ENCODE measurements at regions not wholly inside any gene's neighbourhood (a gene's known extent, or its start where the extent isn't known, plus 50 kb on each side); places are given as distances from the start of the nearest gene placed in this dataset.
"Not testable (repeated sequence)": the region's sequence is repeated elsewhere in the genome, so short reads cannot be mapped to it uniquely, and the experiment has no call there.

- Histone ChIP-seq H4K20me1 (ENCODE audit: insufficient read depth, low read depth, low read length) (no peaks in the 10 kb centered on the region), H3K36me3 (ENCODE audit: insufficient read depth, low read length) (no peaks in the 10 kb centered on the region), H3K9me2 (replicated peaks; ENCODE audit: insufficient read depth, low read length) (no peaks in the 10 kb centered on the region), H3K27me3 (ENCODE audit: low read length) (no peaks in the 10 kb centered on the region), H3K79me2 (ENCODE audit: low read length) (no peaks in the 10 kb centered on the region), H3K4me2 (ENCODE audit: low read depth, low read length, poor library complexity, severe bottlenecking) (no peak overlapping the region), H3K9me3 (ENCODE audit: low read length) (no peaks in the 10 kb centered on the region), H3K4me3 (ENCODE audit: low read length) (no peak overlapping the region), H2AFZ (ENCODE audit: low read length) (no peak overlapping the region), H3K27ac (ENCODE audit: low read length) (no peak overlapping the region), H3K9ac (ENCODE audit: low read length) (no peak overlapping the region), H3K4me1 (ENCODE audit: low read length) (peaks cover 16% of the 10 kb centered on the region)
- DNase-seq, result no peak
Measured at GRCh38 chr1:90821152-90821787, 104.2 kb upstream of the BARHL2 start.

- Histone ChIP-seq H2AFZ (ENCODE audit: low read length) (no peak overlapping the region), H3K4me1 (ENCODE audit: low read length) (peaks cover 16% of the 10 kb centered on the region), H3K4me2 (ENCODE audit: low read depth, low read length, poor library complexity, severe bottlenecking) (no peak overlapping the region), H3K36me3 (ENCODE audit: insufficient read depth, low read length) (no peaks in the 10 kb centered on the region), H3K79me2 (ENCODE audit: low read length) (no peaks in the 10 kb centered on the region), H3K27me3 (ENCODE audit: low read length) (no peaks in the 10 kb centered on the region), H3K4me3 (ENCODE audit: low read length) (no peak overlapping the region), H3K9ac (ENCODE audit: low read length) (no peak overlapping the region), H3K9me3 (ENCODE audit: low read length) (no peaks in the 10 kb centered on the region), H3K9me2 (replicated peaks; ENCODE audit: insufficient read depth, low read length) (no peaks in the 10 kb centered on the region), H4K20me1 (ENCODE audit: insufficient read depth, low read depth, low read length) (no peaks in the 10 kb centered on the region), H3K27ac (ENCODE audit: low read length) (no peak overlapping the region)
- no peak for DNase-seq
Measured at GRCh38 chr1:90820745-90821144, 103.6 kb upstream of the BARHL2 start.

GRCh38 chr1:90817399-90817798 lies 100.3 kb upstream of the BARHL2 start:
- H4K20me1 ChIP-seq (ENCODE audit: insufficient read depth, low read depth, low read length), result no peaks in the 10 kb centered on the region
- peaks cover 16% of the 10 kb centered on the region for H3K4me1 ChIP-seq (ENCODE audit: low read length)
- no peak overlapping the region for H2AFZ ChIP-seq (ENCODE audit: low read length)
- no peak for DNase-seq
- H3K4me2 ChIP-seq (ENCODE audit: low read depth, low read length, poor library complexity, severe bottlenecking), result no peak overlapping the region
- H3K27me3 ChIP-seq (ENCODE audit: low read length), result no peaks in the 10 kb centered on the region
- H3K9ac ChIP-seq (ENCODE audit: low read length), result no peak overlapping the region
- no peaks in the 10 kb centered on the region for H3K36me3 ChIP-seq (ENCODE audit: insufficient read depth, low read length)
- H3K9me3 ChIP-seq (ENCODE audit: low read length), result no peaks in the 10 kb centered on the region
- H3K27ac ChIP-seq (ENCODE audit: low read length), result no peak overlapping the region
- no peaks in the 10 kb centered on the region for H3K79me2 ChIP-seq (ENCODE audit: low read length)
- H3K9me2 ChIP-seq (replicated peaks; ENCODE audit: insufficient read depth, low read length), result no peaks in the 10 kb centered on the region
- H3K4me3 ChIP-seq (ENCODE audit: low read length), result no peak overlapping the region

DNA sequence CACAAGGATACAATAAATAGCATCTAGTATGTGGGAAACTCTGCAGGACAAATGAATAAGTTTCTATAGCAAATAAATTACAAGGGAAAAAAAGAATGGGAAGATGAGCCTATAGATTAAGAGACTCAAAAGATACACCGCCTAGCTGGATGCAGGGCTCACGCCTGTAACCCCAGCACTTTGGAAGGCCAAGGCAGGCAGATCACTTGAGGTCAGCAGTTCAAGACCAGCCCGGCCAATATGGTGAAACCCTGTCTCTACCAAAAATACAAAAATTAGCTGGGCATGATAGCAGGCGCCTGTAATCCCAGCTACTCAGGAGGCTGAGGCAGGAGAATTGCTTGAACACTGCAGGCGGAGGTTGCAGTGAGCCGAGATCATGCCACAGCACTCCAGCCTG lies 95.1 kb upstream of the BARHL2 start:
- DNase-seq; H4K20me1 ChIP-seq (ENCODE audit: insufficient read depth, low read depth, low read length); H3K4me2 ChIP-seq (ENCODE audit: low read depth, low read length, poor library complexity, severe bottlenecking); H3K9me3 ChIP-seq (ENCODE audit: low read length); H2AFZ ChIP-seq (ENCODE audit: low read length); H3K79me2 ChIP-seq (ENCODE audit: low read length); H3K27me3 ChIP-seq (ENCODE audit: low read length); H3K27ac ChIP-seq (ENCODE audit: low read length); H3K9ac ChIP-seq (ENCODE audit: low read length); H3K9me2 ChIP-seq (replicated peaks; ENCODE audit: insufficient read depth, low read length); H3K4me3 ChIP-seq (ENCODE audit: low read length); H3K36me3 ChIP-seq (ENCODE audit: insufficient read depth, low read length); H3K4me1 ChIP-seq (ENCODE audit: low read length): not testable (repeated sequence)

DNA sequence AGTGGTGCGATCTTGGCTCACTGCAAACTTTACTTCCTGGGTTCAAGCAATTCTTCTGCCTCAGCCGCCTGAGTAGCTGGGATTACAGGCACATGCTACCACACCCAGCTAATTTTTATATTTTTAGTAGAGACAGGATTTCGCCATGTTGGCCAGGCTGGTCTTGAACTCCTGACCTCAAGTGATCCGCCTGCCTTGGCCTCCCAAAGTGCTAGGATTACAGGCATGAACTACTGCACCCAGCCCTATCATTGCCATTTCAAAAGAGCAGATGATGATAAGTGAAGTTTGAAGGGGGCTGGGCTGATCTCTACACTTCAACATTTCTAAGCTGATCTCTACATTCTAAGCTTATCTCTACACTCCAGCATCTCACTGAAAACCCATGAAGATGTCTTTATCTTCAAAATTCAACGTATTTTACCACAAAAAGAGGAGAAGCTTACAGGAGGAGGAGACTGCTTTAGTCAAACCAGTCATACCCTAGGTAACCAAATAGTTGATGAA lies 94.4 kb upstream of the BARHL2 start:
- H3K27ac ChIP-seq (ENCODE audit: low read length); H2AFZ ChIP-seq (ENCODE audit: low read length); H3K9me3 ChIP-seq (ENCODE audit: low read length); H3K4me3 ChIP-seq (ENCODE audit: low read length); H3K27me3 ChIP-seq (ENCODE audit: low read length); H3K9me2 ChIP-seq (replicated peaks; ENCODE audit: insufficient read depth, low read length); H3K9ac ChIP-seq (ENCODE audit: low read length); H3K79me2 ChIP-seq (ENCODE audit: low read length); DNase-seq; H3K4me1 ChIP-seq (ENCODE audit: low read length); H3K4me2 ChIP-seq (ENCODE audit: low read depth, low read length, poor library complexity, severe bottlenecking); H4K20me1 ChIP-seq (ENCODE audit: insufficient read depth, low read depth, low read length); H3K36me3 ChIP-seq (ENCODE audit: insufficient read depth, low read length): not testable (repeated sequence)

DNA sequence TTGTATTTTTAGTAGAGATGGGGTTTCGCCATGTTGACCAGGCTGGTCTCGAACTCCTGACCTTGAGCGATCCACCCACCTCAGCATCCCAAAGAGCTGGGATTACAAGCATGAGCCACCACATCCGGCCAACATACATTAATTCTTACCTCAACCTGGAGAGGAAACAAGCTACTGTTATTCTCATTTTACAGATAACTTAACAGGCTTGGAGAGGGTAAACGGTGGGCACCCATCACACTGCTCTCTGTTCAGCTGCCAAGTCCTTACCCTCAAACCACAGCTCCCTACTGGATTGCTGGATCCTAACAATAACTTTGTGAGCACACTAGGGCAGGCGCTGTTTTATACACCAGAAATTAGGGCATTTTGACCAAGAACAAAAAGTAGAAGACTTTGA lies 93.6 kb upstream of the BARHL2 start:
- H3K9me3 ChIP-seq (ENCODE audit: low read length), result no peaks in the 10 kb centered on the region
- DNase-seq, result no peak
- no peak overlapping the region for H3K27ac ChIP-seq (ENCODE audit: low read length)
- no peaks in the 10 kb centered on the region for H3K9me2 ChIP-seq (replicated peaks; ENCODE audit: insufficient read depth, low read length)
- no peaks in the 10 kb centered on the region for H4K20me1 ChIP-seq (ENCODE audit: insufficient read depth, low read depth, low read length)
- no peak overlapping the region for H2AFZ ChIP-seq (ENCODE audit: low read length)
- H3K9ac ChIP-seq (ENCODE audit: low read length), result no peak overlapping the region
- no peaks in the 10 kb centered on the region for H3K36me3 ChIP-seq (ENCODE audit: insufficient read depth, low read length)
- no peaks in the 10 kb centered on the region for H3K27me3 ChIP-seq (ENCODE audit: low read length)
- H3K79me2 ChIP-seq (ENCODE audit: low read length), result no peaks in the 10 kb centered on the region
- no peak overlapping the region for H3K4me2 ChIP-seq (ENCODE audit: low read depth, low read length, poor library complexity, severe bottlenecking)
- H3K4me1 ChIP-seq (ENCODE audit: low read length), result no peaks in the 10 kb centered on the region
- no peak overlapping the region for H3K4me3 ChIP-seq (ENCODE audit: low read length)

- no peak for DNase-seq
- Histone ChIP-seq H3K4me2 (ENCODE audit: low read depth, low read length, poor library complexity, severe bottlenecking) (no peak overlapping the region), H3K27me3 (ENCODE audit: low read length) (no peaks in the 10 kb centered on the region), H3K27ac (ENCODE audit: low read length) (no peak overlapping the region), H3K4me1 (ENCODE audit: low read length) (no peaks in the 10 kb centered on the region), H3K9me2 (replicated peaks; ENCODE audit: insufficient read depth, low read length) (no peaks in the 10 kb centered on the region), H3K9me3 (ENCODE audit: low read length) (no peaks in the 10 kb centered on the region), H2AFZ (ENCODE audit: low read length) (no peak overlapping the region), H3K9ac (ENCODE audit: low read length) (no peak overlapping the region), H3K36me3 (ENCODE audit: insufficient read depth, low read length) (no peaks in the 10 kb centered on the region), H3K79me2 (ENCODE audit: low read length) (no peaks in the 10 kb centered on the region), H4K20me1 (ENCODE audit: insufficient read depth, low read depth, low read length) (no peaks in the 10 kb centered on the region), H3K4me3 (ENCODE audit: low read length) (no peak overlapping the region)
Measured at GRCh38 chr1:90809996-90810395, 92.9 kb upstream of the BARHL2 start.

- Histone ChIP-seq H3K9ac (ENCODE audit: low read length) (no peak overlapping the region), H3K9me2 (replicated peaks; ENCODE audit: insufficient read depth, low read length) (no peaks in the 10 kb centered on the region), H3K27me3 (ENCODE audit: low read length) (no peaks in the 10 kb centered on the region), H2AFZ (ENCODE audit: low read length) (no peak overlapping the region), H3K4me3 (ENCODE audit: low read length) (no peak overlapping the region), H4K20me1 (ENCODE audit: insufficient read depth, low read depth, low read length) (no peaks in the 10 kb centered on the region), H3K4me2 (ENCODE audit: low read depth, low read length, poor library complexity, severe bottlenecking) (no peak overlapping the region), H3K79me2 (ENCODE audit: low read length) (no peaks in the 10 kb centered on the region), H3K4me1 (ENCODE audit: low read length) (no peaks in the 10 kb centered on the region), H3K36me3 (ENCODE audit: insufficient read depth, low read length) (no peaks in the 10 kb centered on the region), H3K27ac (ENCODE audit: low read length) (no peak overlapping the region), H3K9me3 (ENCODE audit: low read length) (no peaks in the 10 kb centered on the region)
- no peak for DNase-seq
Measured at GRCh38 chr1:90809093-90809492, 92.0 kb upstream of the BARHL2 start.

- H3K27me3 ChIP-seq (ENCODE audit: low read length), result no peaks in the 10 kb centered on the region
- DNase-seq, result no peak
- H3K9ac ChIP-seq (ENCODE audit: low read length), result no peak overlapping the region
- H3K9me3 ChIP-seq (ENCODE audit: low read length), result no peaks in the 10 kb centered on the region
- no peak overlapping the region for H2AFZ ChIP-seq (ENCODE audit: low read length)
- no peaks in the 10 kb centered on the region for H3K4me1 ChIP-seq (ENCODE audit: low read length)
- no peak overlapping the region for H3K27ac ChIP-seq (ENCODE audit: low read length)
- H3K79me2 ChIP-seq (ENCODE audit: low read length), result no peaks in the 10 kb centered on the region
- H3K4me3 ChIP-seq (ENCODE audit: low read length), result no peak overlapping the region
- H3K4me2 ChIP-seq (ENCODE audit: low read depth, low read length, poor library complexity, severe bottlenecking), result no peak overlapping the region
- H4K20me1 ChIP-seq (ENCODE audit: insufficient read depth, low read depth, low read length), result no peaks in the 10 kb centered on the region
- no peaks in the 10 kb centered on the region for H3K36me3 ChIP-seq (ENCODE audit: insufficient read depth, low read length)
- H3K9me2 ChIP-seq (replicated peaks; ENCODE audit: insufficient read depth, low read length), result no peaks in the 10 kb centered on the region
Measured at GRCh38 chr1:90807329-90807728, 90.2 kb upstream of the BARHL2 start.

All from Karpas-422 (cell line).